Glomerular visceral epithelial cell (primary cell): ENCODE measurements at regions not wholly inside any gene's neighbourhood (a gene's known extent, or its start where the extent isn't known, plus 50 kb on each side); places are given as distances from the start of the nearest gene placed in this dataset.
A peak's percentile ranks its signal among the peaks of the same experiment; 100 is the strongest.
"Not testable (repeated sequence)": the region's sequence is repeated elsewhere in the genome, so short reads cannot be mapped to it uniquely, and the experiment has no call there.

ENCODE experiments used
- DNase-seq: peaks from one replicate; pipeline ENCODE4 v3.0.0-alpha.2; 2016; ENCODE audit errors: extremely low spot score

- not testable (repeated sequence) for DNase-seq
These were observed 248.3 kb upstream of the KITLG start for GRCh38 chr12:88828537-88828936.

- no peak for DNase-seq
These were observed 239.7 kb upstream of the KITLG start for GRCh38 chr12:88820012-88820411.

- no peak for DNase-seq
These were observed 235.9 kb upstream of the KITLG start for GRCh38 chr12:88816201-88816600.

- no peak for DNase-seq
These were observed 234.5 kb upstream of the KITLG start for GRCh38 chr12:88814779-88815178.

GRCh38 chr12:88812610-88813009 lies 232.3 kb upstream of the KITLG start:
- no peak for DNase-seq

GRCh38 chr12:88810806-88811205 lies 230.5 kb upstream of the KITLG start:
- no peak for DNase-seq

- DNase-seq: not testable (repeated sequence)
These were observed 229.6 kb upstream of the KITLG start for GRCh38 chr12:88809841-88810240.

GRCh38 chr12:88805692-88806091 lies 225.4 kb upstream of the KITLG start:
- DNase-seq: no peak

GRCh38 chr12:88805286-88805685 lies 225.0 kb upstream of the KITLG start:
- no peak for DNase-seq

- DNase-seq: no peak
These were observed 221.9 kb upstream of the KITLG start for GRCh38 chr12:88802096-88802706.

- no peak for DNase-seq
These were observed 221.2 kb upstream of the KITLG start for GRCh38 chr12:88801227-88802095.

GRCh38 chr12:88793096-88793495 lies 212.8 kb upstream of the KITLG start:
- DNase-seq: no peak

GRCh38 chr12:88790231-88790630 lies 210.0 kb upstream of the KITLG start:
- DNase-seq: no peak

GRCh38 chr12:88784166-88784565 lies 203.9 kb upstream of the KITLG start:
- DNase-seq: no peak

- no peak for DNase-seq
These were observed 202.1 kb upstream of the KITLG start for GRCh38 chr12:88782351-88782750.

GRCh38 chr12:88781909-88782308 lies 201.6 kb upstream of the KITLG start:
- no peak for DNase-seq

GRCh38 chr12:88778064-88778463 lies 197.8 kb upstream of the KITLG start:
- DNase-seq: no peak

GRCh38 chr12:88775742-88776151 lies 195.5 kb upstream of the KITLG start:
- DNase-seq: no peak

GRCh38 chr12:88767699-88768098 lies 187.4 kb upstream of the KITLG start:
- DNase-seq: no peak

- DNase-seq: peak; percentile 4
These were observed 184.7 kb upstream of the KITLG start for GRCh38 chr12:88764781-88765480.

GRCh38 chr12:88763536-88764100 lies 183.3 kb upstream of the KITLG start:
- no peak for DNase-seq

- DNase-seq: no peak
These were observed 177.9 kb upstream of the KITLG start for GRCh38 chr12:88758176-88758575.
